NCI-H2227 (cell line): ENCODE measurements at regions not wholly inside any gene's neighbourhood (a gene's known extent, or its start where the extent isn't known, plus 50 kb on each side); places are given as distances from the start of the nearest gene placed in this dataset.

Experiments
- DNase-seq: peaks from one replicate; lab custom pipeline; 2025; ENCODE audit not compliant: unreplicated experiment; lab: John Stamatoyannopoulos, UW

DNA sequence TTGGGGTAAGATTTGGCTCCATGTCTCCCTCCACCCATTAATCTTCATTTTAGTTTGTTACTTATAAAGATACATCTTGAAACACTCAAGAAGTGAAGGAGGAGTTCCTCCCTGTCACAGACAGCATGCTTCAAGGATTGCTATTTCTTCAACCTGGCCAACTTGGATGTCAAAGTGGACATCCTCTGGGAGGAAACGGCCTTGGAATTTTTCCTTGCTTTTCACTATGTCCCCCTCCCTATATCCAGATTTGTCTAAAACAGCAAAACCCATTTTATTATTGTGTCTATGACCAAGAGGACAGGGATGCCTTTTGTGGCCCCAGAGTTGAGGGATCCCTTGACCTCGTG, 242.9 kb downstream of the LPIN1 start:
- no peak for DNase-seq

DNA sequence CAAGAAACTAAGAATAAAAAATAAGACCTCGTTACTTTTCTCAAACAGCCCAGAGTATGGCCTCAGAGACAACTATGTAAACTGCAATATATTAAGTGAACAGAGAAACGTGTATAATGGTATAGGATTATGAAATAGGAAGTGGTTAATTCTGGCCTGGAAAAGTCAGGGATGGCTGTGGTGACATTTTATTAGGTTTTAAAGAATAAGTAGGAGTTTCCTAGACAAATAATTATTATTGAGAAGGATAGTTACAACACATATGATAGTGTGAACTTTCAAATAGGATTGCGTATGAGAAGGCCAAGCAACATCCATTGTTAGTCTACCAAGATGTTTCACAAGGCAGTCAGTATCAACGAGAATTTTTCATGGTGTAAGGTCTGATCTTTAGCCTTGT, 244.1 kb downstream of the LPIN1 start:
- DNase-seq = no peak

DNA sequence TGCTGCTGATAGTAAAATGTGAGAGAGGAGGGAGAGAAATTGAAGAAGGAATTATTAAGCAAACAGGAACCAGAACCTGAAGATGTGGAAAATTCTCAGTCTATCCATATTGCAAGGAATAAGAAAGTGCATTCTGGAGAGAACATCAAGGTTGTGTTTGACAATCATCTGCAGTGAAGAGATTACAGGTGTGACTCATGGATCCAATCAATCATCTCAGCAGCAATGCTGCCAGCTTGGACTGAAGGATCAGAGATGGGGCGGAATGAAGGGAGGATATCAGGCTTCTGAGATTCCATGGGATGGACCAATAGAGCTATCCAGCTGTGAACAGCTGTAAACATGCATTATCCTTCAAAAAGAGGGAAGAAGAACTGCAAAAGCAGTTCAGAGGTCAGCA, 247.3 kb downstream of the LPIN1 start:
- DNase-seq = no peak

DNA sequence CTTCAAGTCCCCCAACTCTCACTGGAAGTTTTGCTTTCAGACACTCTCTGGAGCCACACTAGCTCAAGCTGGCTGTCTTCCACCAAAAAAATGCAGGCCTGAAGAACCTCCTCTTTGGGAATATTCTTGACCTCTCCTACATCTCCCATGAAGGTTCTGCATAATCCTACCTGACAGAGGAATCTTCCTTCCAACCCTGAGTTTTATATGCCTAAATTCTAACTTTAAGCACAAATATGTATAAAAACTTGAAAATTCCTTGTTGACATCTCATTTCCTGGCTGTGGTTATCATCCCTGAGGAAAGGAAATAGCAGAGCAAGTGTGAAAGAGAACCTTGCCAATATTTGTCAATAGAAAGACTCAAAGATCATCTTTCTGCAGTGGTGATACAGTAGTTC, 249.0 kb downstream of the LPIN1 start:
- DNase-seq = no peak

- no peak for DNase-seq
Observed at GRCh38 chr2:11996618-11997017, 250.2 kb downstream of the LPIN1 start.

DNA sequence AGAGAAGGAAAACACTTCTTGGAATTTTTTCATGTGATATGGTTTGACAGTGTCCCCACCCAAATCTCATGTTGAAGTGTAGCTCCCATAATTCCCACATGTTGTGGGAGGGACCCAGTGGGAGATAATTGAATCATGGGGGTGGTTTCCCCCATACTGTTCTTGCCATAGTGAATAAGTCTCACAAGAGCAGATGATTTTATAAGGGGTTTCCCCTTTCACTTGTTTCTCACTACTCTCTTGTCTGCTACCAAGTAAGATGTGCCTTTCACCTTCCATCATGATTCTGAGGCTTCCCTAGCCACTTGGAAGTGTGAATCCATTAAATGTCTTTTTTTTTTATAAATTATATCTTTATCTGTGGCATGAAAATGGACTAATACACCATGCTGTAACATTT, 250.7 kb downstream of the LPIN1 start:
- no peak for DNase-seq

- DNase-seq = no peak
Observed at GRCh38 chr2:11998218-11998617, 251.8 kb downstream of the LPIN1 start.

DNA sequence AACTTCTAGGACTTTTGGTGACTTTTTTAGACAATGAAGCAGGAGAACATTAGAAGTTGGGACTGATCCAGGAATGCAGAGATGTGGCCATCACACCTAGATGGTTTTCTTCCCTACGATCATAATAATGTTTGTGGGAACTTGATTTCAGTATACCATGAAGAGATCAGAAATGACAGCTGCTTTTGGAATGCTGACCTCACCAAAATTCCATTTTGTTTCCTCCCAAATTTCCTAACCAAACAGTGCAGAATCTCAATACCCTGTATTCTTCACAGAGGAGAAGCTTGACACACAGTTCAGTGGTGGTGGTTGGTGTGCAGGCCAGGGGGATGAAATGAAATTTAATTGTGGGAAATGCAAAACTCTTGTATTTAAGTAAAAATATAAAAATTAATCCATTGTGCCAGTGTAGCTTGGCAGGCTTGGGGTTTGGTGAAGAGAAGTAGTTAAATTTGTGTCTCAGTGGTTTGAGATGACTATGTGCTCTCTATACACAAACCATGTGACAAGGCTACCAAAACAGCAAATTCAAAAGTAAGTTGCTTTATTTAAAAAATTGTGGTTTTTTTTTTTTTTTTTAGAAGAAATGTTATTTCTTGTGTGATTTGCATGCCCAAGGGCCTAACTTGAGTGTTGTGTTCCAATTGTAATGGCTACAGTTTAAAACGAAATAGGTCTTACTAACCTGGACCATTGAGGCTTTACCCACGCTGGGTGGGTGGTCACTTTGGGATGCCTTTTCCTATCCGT, 252.4 kb downstream of the LPIN1 start:
- no peak for DNase-seq

- no peak for DNase-seq
Observed at GRCh38 chr2:12001621-12002020, 255.2 kb downstream of the LPIN1 start.

DNA sequence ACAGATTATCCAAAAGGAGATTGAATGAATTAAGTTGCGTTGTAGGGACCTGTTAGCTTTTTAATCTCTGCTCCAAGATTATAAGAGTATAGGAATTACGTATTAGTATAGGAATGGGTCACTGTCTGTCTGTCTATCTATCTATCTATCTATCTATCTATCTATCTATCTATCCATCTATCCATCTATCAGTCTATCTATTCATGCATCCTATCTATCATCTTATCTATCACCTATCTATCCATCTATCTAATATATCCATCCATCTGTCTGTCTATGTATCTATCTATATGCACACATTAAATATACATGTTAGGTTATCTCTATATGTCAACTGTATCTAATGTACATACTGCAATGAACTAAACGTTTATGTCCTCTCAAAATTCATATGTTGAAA, 255.8 kb downstream of the LPIN1 start:
- no peak for DNase-seq

DNA sequence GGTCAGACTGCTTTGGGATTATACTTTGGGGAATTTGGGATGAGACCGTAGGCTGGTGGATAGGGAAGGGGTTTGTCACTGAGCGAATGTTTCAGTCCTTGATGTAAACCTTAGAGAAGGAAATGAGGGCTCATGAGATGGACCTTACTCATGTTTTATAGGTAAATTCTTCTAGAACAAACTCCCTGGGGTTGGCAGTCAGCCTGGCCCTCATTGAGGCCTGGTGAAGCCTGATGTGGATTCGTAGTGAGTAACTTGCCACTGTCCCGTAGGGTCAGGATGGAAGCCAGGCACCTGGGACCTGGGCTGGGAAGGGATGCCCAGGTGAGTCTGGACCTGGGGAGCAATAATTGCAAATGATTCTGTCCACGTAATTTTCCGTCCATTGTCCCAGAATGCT, 258.3 kb downstream of the LPIN1 start:
- no peak for DNase-seq

DNA sequence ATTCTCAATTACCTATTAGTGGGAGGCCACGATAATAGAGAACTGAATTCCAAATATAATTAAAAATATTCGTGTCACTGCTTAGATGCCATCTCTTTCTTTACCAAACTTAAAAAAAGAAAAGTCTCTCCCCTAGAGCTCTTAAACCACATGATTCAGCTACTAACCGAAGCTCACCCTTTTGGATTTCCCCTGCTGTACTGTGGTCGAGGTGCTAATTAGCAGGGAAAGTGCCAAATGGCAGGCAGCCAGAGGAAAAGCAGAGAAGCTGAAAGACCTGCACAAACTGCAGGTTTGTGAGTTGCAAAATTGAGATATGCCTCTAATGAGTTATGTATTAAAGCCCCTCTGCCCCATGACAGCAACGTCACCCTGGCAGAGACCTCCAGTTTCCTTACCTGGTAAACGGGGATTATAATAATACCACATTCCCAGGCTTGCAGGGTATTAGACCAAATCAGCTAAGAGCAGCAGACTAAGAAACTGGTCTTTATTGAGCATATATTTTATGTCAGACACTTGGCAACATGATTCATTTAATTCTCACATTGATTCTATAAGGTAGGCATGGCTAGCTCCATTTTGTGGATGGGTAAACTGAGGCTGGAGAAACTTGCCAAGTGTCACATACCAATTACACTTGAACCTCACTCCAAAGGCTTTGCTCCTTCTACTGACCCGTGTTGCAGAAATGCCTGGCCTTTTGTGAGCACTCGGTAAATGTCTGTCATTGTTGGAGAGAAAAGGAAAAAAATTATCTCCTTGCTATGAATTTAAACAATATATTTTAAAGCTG, 259.7 kb downstream of the LPIN1 start:
- peak; percentile 35 for DNase-seq

DNA sequence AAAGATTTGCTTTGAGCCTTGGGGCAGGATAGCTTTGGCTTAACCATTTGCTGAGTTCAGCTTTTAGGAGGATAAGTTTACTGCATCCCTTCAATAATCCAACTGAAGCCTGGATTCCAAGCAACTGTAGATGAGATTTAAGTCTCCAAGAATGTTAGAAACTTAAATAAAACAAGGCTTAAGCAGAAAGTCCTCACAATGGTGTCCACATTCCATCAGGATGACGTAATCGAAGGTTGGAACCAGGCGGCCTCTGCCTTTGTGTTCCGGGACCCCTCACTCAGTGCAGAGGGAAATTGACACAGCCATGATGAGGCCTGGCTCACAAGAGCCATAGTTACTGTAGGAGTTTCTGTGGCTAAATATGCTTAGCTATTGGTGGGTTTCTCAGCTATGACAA, 260.4 kb downstream of the LPIN1 start:
- DNase-seq = no peak

- no peak for DNase-seq
Observed at GRCh38 chr2:12007282-12007681, 260.9 kb downstream of the LPIN1 start.

DNA sequence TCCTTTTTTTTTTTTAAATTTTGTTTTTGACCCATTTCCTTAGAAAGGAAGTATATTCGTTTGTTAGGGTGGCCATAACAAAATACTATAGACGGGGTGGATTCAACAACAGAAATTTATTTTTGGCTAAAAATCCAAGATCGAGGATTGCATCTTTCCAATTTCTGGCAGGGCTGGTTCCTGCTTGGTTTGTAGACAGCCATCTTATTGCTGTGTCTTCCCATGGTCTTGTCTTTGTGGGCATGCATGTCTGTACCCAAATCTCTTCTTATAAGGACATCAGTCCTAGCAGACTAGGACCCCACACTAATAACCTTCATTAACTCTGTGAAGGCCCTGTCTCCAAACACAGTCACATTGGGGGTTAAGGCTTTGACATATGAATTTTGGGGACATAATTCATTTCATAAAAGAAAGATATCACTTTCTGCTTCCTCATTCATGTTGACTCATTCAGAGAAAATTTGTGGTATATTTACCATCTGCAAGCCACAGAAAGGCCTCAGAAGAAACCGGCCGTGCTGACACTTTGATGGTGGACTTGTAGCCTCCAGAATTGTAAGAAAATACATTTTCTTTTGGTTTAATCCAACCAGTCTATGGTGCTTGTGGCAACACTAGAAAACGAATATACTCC, 262.1 kb downstream of the LPIN1 start:
- no peak for DNase-seq

GRCh38 chr2:12009323-12009905, 263.0 kb downstream of the LPIN1 start:
- DNase-seq = no peak

GRCh38 chr2:12010059-12010458, 263.6 kb downstream of the LPIN1 start:
- no peak for DNase-seq

DNA sequence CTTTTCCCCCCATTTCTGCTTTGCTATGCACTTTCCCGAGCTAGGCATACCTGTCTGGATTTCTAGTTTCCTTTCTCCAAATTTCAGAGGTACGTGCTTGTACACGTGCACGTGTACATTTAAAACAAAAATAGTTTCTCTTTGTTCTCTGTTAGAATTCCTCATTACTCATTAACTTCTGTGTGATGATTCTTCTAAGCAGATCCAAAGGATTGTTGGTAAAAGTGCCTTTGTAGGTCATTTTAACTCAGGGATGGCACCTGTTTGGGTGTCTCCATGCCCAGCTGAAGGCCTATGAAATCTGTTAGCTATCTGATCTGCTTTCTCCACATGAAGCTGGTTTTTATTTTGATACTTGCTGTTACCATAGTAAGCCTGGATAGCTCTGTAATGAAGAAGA, 264.3 kb downstream of the LPIN1 start:
- DNase-seq = no peak

DNA sequence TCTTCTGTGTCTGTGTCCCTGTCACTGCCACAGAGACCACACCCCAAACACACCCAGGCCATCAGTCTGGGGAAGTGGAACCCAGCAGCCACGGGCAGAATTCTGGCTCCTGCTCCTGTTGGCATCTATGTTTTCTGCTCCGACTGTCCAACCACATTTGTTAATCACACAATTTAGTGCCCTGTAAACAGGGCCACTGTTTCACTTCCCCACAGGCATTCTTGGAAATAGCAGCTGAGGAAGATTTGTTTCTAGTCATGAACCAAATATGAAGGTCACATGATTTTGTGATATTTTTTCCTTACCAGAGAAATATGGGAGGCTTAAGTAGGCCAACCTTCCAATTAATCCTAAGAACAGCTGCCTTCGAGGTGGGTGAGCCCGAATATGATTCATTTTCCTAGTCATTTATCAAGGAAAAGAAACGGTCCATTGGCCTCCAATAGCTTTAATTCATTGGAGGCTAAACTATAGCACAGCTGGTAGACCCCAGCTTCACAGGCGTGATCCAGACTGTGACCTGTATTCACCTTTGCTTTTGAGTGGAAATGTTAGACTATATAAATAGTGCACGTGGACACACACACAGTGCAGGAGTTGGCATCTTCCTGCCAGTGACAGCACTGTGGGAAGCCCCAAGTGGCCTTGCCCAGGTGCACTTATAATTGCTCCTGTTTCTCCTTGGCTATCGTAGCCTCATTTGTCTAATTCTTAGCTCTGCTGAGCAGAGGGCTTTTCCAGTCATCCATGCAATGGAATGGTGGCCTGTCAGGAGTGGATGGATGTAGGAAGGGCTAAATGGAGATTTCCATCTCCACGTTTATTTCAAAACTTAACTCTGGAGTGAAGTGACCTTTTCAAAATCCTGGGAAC, 267.9 kb downstream of the LPIN1 start:
- no peak for DNase-seq

DNA sequence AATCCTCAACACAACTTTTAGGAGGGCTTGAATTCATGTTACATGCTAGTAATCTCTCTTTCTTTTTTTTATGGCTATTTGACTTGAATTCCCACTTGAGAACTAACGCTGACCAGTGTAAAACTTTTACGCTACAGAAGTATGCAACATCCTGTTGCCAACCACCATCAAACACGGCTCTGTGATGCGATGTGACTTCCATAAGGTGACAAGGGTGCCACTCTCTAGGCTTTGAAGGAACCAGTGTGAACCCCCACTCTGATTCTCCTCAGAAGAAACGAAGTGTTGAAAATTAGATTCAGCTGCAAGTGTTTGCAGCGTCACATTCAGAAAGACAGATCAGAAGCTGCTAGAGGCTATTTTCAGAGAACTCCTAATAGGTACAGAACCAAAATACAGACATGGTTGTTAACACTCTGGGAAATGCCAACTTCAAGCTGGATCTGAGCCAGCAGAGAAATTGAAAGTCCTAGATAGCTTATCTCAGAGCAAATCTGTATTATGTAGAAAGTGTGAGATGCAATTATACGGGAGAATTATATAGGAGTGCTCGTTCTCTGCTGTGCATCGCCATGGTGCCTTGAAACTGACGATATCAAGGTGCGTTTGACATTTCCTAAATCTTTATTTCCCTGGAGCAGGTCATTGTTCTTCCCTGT, 271.2 kb downstream of the LPIN1 start:
- DNase-seq = peak; percentile 39
